Left ventricle myocardium superior (tissue), 1 donor: ENCODE measurements at regions not wholly inside any gene's neighbourhood (a gene's known extent, or its start where the extent isn't known, plus 50 kb on each side); places are given as distances from the start of the nearest gene placed in this dataset.
"Not testable (repeated sequence)": the region's sequence is repeated elsewhere in the genome, so short reads cannot be mapped to it uniquely, and the experiment has no call there.

Experiments used
- ATAC-seq: fragments of 200-7000 bp; cut with Tn5 transposase; one replicate; pipeline ENCODE4 v1.9.1; 2020; ENCODE audit warnings: mild to moderate bottlenecking, moderate library complexity
- DNase-seq: peaks from one replicate; pipeline ENCODE4 v3.0.0-alpha.2; 2020
- intact Hi-C: fragments of 100-400 bp; cut with micrococcal nuclease; formaldehyde crosslinking; loops from one replicate; pipeline ENCODE4 v1.11.0; 2022
- donor health status: DM: no; HTN: yes; CAD: no; lungs with severe emphysema.

GRCh38 chr11:97905101-97905500 lies 1115.6 kb upstream of the CNTN5 start:
- ATAC-seq (no peak), DNase-seq (no peak)
- intact Hi-C loops, result no loop called here

GRCh38 chr11:97905671-97906070 lies 1115.1 kb upstream of the CNTN5 start:
- no peak for DNase-seq

DNA sequence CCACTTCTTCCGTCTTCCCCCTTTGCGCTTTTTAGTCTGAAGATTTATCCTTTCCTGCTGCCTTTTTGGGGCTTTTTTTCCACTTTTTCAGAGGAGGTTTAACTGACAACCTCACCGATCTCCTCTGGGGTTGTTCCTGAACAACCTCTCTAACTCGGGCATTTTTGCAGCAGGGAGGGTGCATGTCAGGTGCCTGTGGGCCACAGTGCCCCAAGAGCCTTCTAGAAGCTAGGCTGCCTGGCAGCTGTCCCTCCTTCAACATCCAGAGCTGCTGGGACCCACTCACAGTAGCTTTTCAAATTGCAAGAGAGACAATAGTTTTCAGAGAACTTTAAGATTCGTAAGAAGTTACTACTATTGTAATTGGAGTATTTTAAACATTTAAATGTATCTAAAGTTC lies 1112.4 kb upstream of the CNTN5 start:
- DNase-seq (no peak), ATAC-seq (no peak)
- intact Hi-C loops, result no loop called here

More at GRCh38 chr11:97905671-97906070, 1115.1 kb upstream of the CNTN5 start:
- ATAC-seq, result no peak
- intact Hi-C loops, result no loop called here

GRCh38 chr11:97909614-97910399 lies 1110.9 kb upstream of the CNTN5 start:
- no peak for ATAC-seq
- DNase-seq, result no peak
- intact Hi-C loops, result no loop called here

GRCh38 chr11:97912629-97913028 lies 1108.1 kb upstream of the CNTN5 start:
- no peak for ATAC-seq
- no peak for DNase-seq
- intact Hi-C loops, result no loop called here

DNA sequence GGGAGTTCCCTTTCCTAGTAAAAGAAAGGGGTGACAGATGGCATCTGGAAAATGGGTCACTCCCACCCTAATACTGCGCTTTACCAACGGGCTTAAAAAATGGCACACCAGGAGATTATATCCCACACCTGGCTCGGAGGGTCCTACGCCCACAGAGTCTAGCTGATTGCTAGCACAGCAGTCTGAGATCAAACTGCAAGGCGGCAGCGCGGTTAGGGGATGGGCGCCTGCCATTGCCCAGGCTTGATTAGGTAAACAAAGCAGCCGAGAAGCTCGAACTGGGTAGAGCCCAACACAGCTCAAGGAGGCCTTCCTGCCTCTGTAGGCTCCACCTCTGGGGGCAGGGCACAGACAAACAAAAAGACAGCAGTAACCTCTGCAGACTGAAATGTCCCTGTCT lies 1097.8 kb upstream of the CNTN5 start:
- ATAC-seq, DNase-seq, intact Hi-C loops: not testable (repeated sequence)

DNA sequence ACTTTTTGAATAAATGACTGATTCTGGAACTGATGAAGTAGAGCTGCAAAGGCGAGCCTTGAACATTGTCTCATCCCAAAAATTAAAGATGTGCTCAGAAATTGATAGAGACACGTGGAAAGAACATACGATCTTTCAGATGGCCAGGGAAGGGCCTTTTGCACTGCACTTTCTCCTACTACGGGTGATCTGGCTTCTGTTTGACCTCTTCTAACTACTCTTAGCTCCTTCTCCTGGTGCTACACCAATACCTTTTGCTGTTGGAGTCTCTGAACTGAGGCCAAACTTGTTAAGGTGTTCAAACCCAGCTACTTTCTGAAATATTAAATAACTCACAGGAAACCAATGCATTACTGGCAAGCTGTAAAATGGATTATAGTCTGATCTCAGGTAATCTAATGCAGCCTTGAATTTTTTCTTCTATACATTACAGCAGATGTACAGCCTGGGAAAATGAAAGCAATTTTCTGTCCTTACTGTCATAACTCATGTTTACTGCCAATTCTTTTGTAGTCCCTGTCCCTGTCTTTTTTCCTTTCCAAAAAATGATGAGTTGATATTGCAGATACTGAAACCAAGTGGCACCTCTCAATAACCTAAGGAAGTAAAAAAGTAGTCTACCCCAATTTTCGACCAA lies 1086.1 kb upstream of the CNTN5 start:
- no peak for ATAC-seq
- intact Hi-C loops, result no loop called here
- DNase-seq, result no peak

GRCh38 chr11:97937501-97937900 lies 1083.2 kb upstream of the CNTN5 start:
- ATAC-seq, result no peak
- intact Hi-C loops, result no loop called here
- DNase-seq, result no peak

DNA sequence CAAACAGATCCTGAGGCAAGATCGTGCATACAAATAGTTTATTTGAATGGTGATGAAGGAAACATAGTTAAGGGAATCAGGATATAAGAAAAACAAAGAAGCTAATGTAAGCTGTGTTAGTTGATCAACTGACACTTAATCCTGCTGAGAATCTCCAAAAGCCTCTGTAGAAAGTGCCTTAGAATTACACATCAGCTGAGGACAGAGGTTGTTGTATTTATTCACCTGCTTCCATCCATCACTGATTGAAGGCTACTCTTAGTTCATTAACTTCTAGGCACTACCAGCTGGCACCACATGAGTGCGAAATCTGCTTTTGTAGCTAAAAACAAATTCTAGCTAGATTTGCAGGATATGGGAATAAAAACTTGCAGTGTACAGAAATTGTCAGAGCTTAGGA lies 1082.0 kb upstream of the CNTN5 start:
- intact Hi-C loops, result no loop called here
- DNase-seq, result no peak
- ATAC-seq, result no peak

DNA sequence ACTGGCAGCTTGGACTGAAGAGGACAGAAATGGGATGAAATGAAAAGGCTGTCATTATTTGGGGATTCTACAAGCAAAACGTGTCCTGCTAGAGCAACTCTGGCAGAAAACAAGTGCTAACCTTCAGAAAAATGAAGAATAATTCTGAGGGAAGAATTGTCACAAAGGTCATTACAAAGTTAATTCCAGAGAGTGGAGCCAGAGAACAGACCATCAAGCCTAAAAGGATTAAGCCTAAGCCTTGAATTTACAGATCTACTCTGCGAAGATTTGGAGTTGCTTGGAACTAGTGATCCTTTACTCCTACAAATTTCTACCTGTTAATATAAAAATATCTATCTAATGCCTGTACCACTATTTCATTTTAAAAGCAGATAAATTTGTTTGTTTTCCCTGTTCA lies 1077.3 kb upstream of the CNTN5 start:
- no peak for DNase-seq
- ATAC-seq, result no peak
- intact Hi-C loops, result no loop called here

- DNase-seq, result no peak
- intact Hi-C loops, result no loop called here
- no peak for ATAC-seq
These were observed 1072.0 kb upstream of the CNTN5 start for GRCh38 chr11:97948793-97949192.

DNA sequence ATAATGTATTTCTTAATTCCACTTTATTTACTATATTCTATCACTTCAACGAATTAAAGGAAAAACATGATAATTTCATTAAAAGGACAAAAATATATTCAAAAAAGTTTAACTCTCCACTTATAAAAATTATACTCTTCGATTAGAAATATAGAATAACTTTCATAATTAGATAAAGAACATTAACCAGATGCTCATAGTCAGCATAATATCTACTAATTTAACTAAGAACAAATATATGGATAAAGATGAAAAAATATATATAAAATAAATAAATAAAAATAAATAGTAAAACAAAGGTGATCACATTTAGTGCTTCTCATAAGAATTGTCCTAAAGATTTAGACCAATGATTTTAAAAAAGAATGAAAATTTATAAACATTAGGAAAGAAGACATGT lies 1065.2 kb upstream of the CNTN5 start:
- DNase-seq (no peak), ATAC-seq (no peak)
- intact Hi-C loops, result no loop called here

- ATAC-seq (no peak), DNase-seq (no peak)
- intact Hi-C loops, result no loop called here
These were observed 1063.8 kb upstream of the CNTN5 start for GRCh38 chr11:97956904-97957303.

GRCh38 chr11:97961431-97961830 lies 1059.3 kb upstream of the CNTN5 start:
- no peak for DNase-seq
- intact Hi-C loops, result no loop called here
- no peak for ATAC-seq

- intact Hi-C loops, result no loop called here
- DNase-seq, result no peak
- no peak for ATAC-seq
These were observed 1058.0 kb upstream of the CNTN5 start for GRCh38 chr11:97962758-97963157.

- intact Hi-C loops, result no loop called here
- DNase-seq (no peak), ATAC-seq (no peak)
These were observed 1057.0 kb upstream of the CNTN5 start for GRCh38 chr11:97963528-97964331.

DNA sequence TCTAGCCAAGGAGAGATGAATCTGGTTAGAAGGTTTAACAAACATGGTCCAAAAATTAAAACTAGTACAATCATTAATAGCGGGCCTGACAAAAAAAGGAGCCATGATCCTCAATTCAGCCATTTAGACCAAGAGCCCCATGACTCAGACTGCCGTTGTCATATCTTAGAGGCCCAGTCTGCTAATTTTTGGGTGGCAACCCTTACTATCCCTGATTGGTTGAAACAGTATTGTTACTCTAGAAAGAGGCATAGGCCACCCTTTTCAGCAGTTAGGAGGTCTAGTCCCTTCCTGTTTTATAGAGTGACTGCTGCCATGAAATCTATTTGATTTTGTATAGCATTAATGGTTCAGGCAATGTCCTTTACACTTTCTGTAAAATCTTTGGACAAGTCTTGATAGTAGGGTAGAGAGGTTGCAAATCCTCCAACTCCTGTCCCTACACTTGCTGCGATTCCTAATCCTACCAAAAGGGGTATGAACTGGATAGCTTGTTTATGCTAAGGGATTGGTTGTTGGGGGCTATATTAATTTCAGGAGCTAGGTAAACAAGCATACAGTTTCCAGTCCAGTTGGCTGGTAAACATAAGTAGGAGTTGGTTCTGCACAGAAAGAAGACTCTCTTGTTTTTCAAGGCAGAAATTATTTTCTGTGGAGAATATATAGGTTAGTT lies 1056.3 kb upstream of the CNTN5 start:
- intact Hi-C loops, result no loop called here
- ATAC-seq (no peak), DNase-seq (no peak)

GRCh38 chr11:97965849-97966646 lies 1054.7 kb upstream of the CNTN5 start:
- ATAC-seq (no peak), DNase-seq (no peak)
- intact Hi-C loops, result no loop called here

DNA sequence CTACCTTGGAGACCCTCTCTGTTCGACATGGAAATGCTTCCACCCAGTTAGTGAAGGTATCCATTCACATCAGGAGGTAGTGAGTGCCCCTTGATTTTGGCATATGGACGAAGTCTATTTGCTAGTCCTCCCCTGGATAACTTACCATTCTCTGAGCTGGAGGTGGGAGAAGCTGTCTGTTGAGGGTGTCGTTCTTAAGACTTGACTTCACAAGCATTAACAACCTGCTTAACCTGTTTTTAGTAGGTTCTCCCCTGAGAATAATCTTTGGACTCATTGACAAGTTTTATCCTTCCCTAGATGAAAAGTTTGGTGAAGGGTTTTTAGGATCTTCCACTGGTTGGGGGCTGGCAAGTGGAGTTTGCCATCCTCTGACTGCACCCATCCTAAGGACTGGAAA lies 1053.8 kb upstream of the CNTN5 start:
- no peak for DNase-seq
- intact Hi-C loops, result no loop called here
- ATAC-seq, result no peak
